ENCODE measurements at regions not wholly inside any gene's neighbourhood (a gene's known extent, or its start where the extent isn't known, plus 50 kb on each side); places are given as distances from the start of the nearest gene placed in this dataset.
"Not testable (repeated sequence)": the region's sequence is repeated elsewhere in the genome, so short reads cannot be mapped to it uniquely, and the experiment has no call there.

DNA sequence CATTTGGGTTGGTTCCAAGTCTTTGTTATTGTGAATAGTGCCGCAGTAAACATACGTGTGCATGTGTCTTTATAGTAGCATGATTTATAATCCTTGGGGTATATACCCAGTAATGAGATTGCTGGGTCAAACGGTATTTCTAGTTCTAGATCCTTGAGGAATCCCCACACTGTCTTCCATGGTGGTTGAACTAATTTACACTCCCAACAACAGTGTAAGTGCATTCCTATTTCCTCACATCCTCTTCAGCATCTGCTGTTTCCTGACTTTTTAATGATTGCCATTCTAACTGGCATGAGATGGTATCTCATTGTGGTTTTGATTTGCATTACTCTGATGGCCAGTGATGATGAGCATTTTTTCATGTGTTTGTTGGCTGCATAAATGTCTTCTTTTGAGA, 580.3 kb upstream of the CLINT1 start:
- H3K4ac ChIP-seq (ENCODE audit: low read depth in 1 of 2, low read length in 2 of 2); H2BK5ac ChIP-seq (ENCODE audit: low read depth, low read length, poor library complexity, severe bottlenecking); H4K91ac ChIP-seq (ENCODE audit: low read length); H3K36me3 ChIP-seq (ENCODE audit: control insufficient read depth in 1 of 2, insufficient read depth in 2 of 2, low read depth in 1 of 2, low read length in 2 of 2); H3K18ac ChIP-seq (ENCODE audit: low read depth in 1 of 2, low read length in 2 of 2); H3K23ac ChIP-seq (ENCODE audit: low read length in 2 of 2); DNase-seq; H2BK15ac ChIP-seq (ENCODE audit: low read depth, poor library complexity, severe bottlenecking); H3K9ac ChIP-seq (ENCODE audit: low read length); H3K4me3 ChIP-seq (ENCODE audit: insufficient read depth in 1 of 2, low read depth in 1 of 2, low read length in 2 of 2); H3K14ac ChIP-seq (ENCODE audit: low read length in 2 of 2); H3K4me2 ChIP-seq (ENCODE audit: low read length, poor library complexity, severe bottlenecking); H2BK12ac ChIP-seq (ENCODE audit: low read length in 2 of 2); H2AK5ac ChIP-seq (ENCODE audit: low read length, severe bottlenecking); H3K4me1 ChIP-seq (ENCODE audit: control insufficient read depth, insufficient read depth, low read depth, low read length); H4K8ac ChIP-seq (ENCODE audit: low read length); H3K9me3 ChIP-seq (ENCODE audit: control insufficient read depth, low read length); H2AFZ ChIP-seq (ENCODE audit: low read depth, low read length); H2BK120ac ChIP-seq (ENCODE audit: low read depth, low read length); H3K27ac ChIP-seq (ENCODE audit: low read length, poor library complexity, severe bottlenecking); H3K79me1 ChIP-seq (replicated peaks; ENCODE audit: low read length, poor library complexity, severe bottlenecking); H3K27me3 ChIP-seq (ENCODE audit: control insufficient read depth in 1 of 2, insufficient read depth in 1 of 2, low read length in 2 of 2): not testable (repeated sequence)
- 90% methylated on average over 3 of the region's 3 CpGs for WGBS

DNA sequence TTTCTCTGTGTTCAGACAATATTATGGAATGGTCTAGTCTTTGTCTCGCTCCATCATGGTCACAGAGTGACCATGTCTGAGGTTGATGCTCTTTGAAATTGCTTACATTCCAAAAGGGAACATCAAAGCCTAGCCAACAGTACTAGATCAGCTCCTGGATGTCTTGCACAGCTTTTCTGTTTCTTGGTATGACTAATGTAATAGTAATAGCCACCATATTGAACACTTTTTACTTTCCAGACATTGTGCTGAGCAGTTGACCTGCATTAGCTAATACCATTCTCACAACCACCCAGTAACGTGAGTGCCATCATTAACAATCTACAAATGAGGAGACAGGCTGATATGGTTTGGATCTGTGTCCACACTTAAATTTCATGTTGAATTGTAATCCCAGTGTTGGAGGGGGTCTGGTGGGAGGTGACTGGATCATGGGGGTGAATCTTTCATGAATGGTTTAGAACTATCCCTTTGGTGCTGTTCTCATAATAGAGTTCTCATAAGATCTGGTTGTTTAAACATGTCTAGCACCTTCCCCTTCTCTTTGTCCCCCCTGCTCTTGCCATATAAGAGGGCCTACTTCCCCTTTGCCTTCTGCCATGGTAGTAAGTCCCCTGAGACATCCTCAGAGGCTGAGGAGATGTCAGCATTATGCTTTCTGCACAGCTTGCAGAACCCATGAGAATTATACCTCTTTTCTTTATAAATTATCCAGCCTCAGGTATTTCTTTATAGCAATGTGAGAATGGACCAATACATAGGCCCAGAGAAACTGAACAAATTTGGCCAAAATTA, 577.5 kb upstream of the CLINT1 start:
- Histone ChIP-seq H3K4ac (ENCODE audit: low read depth in 1 of 2, low read length in 2 of 2) (no peak overlapping the region), H3K9ac (ENCODE audit: low read length) (no peak overlapping the region)

DNA sequence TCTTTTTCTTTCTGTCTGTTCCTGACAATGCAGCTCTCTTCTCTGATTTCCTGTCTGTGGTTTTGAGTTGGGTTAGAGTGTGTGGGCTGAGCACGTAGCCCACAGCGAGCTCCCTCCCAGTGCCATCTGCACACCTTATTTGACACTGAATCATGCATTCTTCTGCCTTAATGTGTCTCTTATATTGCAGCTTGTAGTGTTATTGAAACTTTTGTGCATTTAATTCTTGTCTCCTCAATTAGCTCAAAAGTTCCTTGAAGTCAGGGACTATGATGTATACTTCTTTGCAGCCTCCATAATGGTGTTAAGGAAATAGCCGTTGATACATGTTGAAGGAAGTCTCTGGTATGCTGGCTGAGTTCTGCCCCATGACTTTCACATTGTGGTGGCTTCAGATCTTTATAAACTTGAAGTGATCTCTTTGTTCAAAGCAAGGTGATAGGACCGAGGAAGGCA, 576.2 kb upstream of the CLINT1 start:
- Histone ChIP-seq H2AFZ (ENCODE audit: low read depth, low read length) (no peak overlapping the region), H3K4ac (ENCODE audit: low read depth in 1 of 2, low read length in 2 of 2) (no peak overlapping the region), H4K91ac (ENCODE audit: low read length) (no peak overlapping the region), H3K27ac (ENCODE audit: low read length, poor library complexity, severe bottlenecking) (no peak overlapping the region), H3K14ac (ENCODE audit: low read length in 2 of 2) (no peak overlapping the region), H2BK5ac (ENCODE audit: low read depth, low read length, poor library complexity, severe bottlenecking) (no peak overlapping the region), H3K9me3 (ENCODE audit: control insufficient read depth, low read length) (no peaks in the 10 kb centered on the region), H3K9ac (ENCODE audit: low read length) (no peak overlapping the region), H2BK120ac (ENCODE audit: low read depth, low read length) (no peak overlapping the region), H2BK15ac (ENCODE audit: low read depth, poor library complexity, severe bottlenecking) (no peak overlapping the region), H3K36me3 (ENCODE audit: control insufficient read depth in 1 of 2, insufficient read depth in 2 of 2, low read depth in 1 of 2, low read length in 2 of 2) (no peaks in the 10 kb centered on the region), H4K8ac (ENCODE audit: low read length) (no peak overlapping the region), H3K18ac (ENCODE audit: low read depth in 1 of 2, low read length in 2 of 2) (no peak overlapping the region), H2BK12ac (ENCODE audit: low read length in 2 of 2) (no peak overlapping the region), H3K27me3 (ENCODE audit: control insufficient read depth in 1 of 2, insufficient read depth in 1 of 2, low read length in 2 of 2) (no peaks in the 10 kb centered on the region), H3K4me3 (ENCODE audit: insufficient read depth in 1 of 2, low read depth in 1 of 2, low read length in 2 of 2) (no peak overlapping the region), H2AK5ac (ENCODE audit: low read length, severe bottlenecking) (no peak overlapping the region), H3K4me1 (ENCODE audit: control insufficient read depth, insufficient read depth, low read depth, low read length) (peaks cover 2% of the 10 kb centered on the region), H3K79me1 (replicated peaks; ENCODE audit: low read length, poor library complexity, severe bottlenecking) (no peaks in the 10 kb centered on the region), H3K4me2 (ENCODE audit: low read length, poor library complexity, severe bottlenecking) (no peak overlapping the region), H3K23ac (ENCODE audit: low read length in 2 of 2) (no peak overlapping the region)
- 67% methylated on average over 1 of the region's 4 CpGs for WGBS
- DNase-seq = no peak

More for the DNA sequence above, 577.5 kb upstream of the CLINT1 start:
- Histone ChIP-seq H3K18ac (ENCODE audit: low read depth in 1 of 2, low read length in 2 of 2) (no peak overlapping the region), H3K79me1 (replicated peaks; ENCODE audit: low read length, poor library complexity, severe bottlenecking) (no peaks in the 10 kb centered on the region), H3K4me3 (ENCODE audit: insufficient read depth in 1 of 2, low read depth in 1 of 2, low read length in 2 of 2) (no peak overlapping the region), H4K8ac (ENCODE audit: low read length) (no peak overlapping the region), H2BK5ac (ENCODE audit: low read depth, low read length, poor library complexity, severe bottlenecking) (no peak overlapping the region), H2AK5ac (ENCODE audit: low read length, severe bottlenecking) (no peak overlapping the region), H2BK12ac (ENCODE audit: low read length in 2 of 2) (no peak overlapping the region), H3K27me3 (ENCODE audit: control insufficient read depth in 1 of 2, insufficient read depth in 1 of 2, low read length in 2 of 2) (no peaks in the 10 kb centered on the region), H3K14ac (ENCODE audit: low read length in 2 of 2) (no peak overlapping the region), H3K4me2 (ENCODE audit: low read length, poor library complexity, severe bottlenecking) (no peak overlapping the region), H3K27ac (ENCODE audit: low read length, poor library complexity, severe bottlenecking) (no peak overlapping the region), H3K36me3 (ENCODE audit: control insufficient read depth in 1 of 2, insufficient read depth in 2 of 2, low read depth in 1 of 2, low read length in 2 of 2) (no peaks in the 10 kb centered on the region), H2BK15ac (ENCODE audit: low read depth, poor library complexity, severe bottlenecking) (no peak overlapping the region), H4K91ac (ENCODE audit: low read length) (no peak overlapping the region), H2BK120ac (ENCODE audit: low read depth, low read length) (no peak overlapping the region), H3K4me1 (ENCODE audit: control insufficient read depth, insufficient read depth, low read depth, low read length) (peaks cover 2% of the 10 kb centered on the region), H3K9me3 (ENCODE audit: control insufficient read depth, low read length) (no peaks in the 10 kb centered on the region), H2AFZ (ENCODE audit: low read depth, low read length) (no peak overlapping the region), H3K23ac (ENCODE audit: low read length in 2 of 2) (no peak overlapping the region)
- DNase-seq = no peak
- WGBS = 93% methylated on average over 2 of the region's 2 CpGs

DNA sequence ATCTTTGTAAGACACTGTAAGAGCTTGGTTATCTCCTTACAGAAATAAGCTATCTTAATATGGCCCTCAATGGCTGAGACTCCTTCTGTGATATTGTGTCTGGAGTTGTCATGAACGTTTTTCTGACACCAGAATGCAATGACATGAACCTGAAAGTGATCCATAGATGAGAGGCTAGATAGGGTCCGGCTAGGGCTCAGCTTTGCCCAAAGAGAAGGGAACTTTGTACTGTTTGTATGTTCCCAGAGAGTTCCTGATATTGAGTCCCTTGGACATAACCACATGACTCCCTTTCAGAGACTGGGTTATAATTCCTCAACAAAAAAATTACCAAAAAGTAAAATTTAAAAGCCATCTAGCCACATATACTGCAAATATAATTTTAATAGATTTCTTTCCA, 575.8 kb upstream of the CLINT1 start:
- Histone ChIP-seq H2AFZ (ENCODE audit: low read depth, low read length) (no peak overlapping the region), H3K4me1 (ENCODE audit: control insufficient read depth, insufficient read depth, low read depth, low read length) (peaks cover 2% of the 10 kb centered on the region), H3K27ac (ENCODE audit: low read length, poor library complexity, severe bottlenecking) (no peak overlapping the region), H3K23ac (ENCODE audit: low read length in 2 of 2) (no peak overlapping the region), H3K4me2 (ENCODE audit: low read length, poor library complexity, severe bottlenecking) (no peak overlapping the region), H3K14ac (ENCODE audit: low read length in 2 of 2) (no peak overlapping the region), H2AK5ac (ENCODE audit: low read length, severe bottlenecking) (no peak overlapping the region), H4K91ac (ENCODE audit: low read length) (no peak overlapping the region), H2BK120ac (ENCODE audit: low read depth, low read length) (no peak overlapping the region), H2BK12ac (ENCODE audit: low read length in 2 of 2) (no peak overlapping the region), H3K36me3 (ENCODE audit: control insufficient read depth in 1 of 2, insufficient read depth in 2 of 2, low read depth in 1 of 2, low read length in 2 of 2) (no peaks in the 10 kb centered on the region), H3K79me1 (replicated peaks; ENCODE audit: low read length, poor library complexity, severe bottlenecking) (no peaks in the 10 kb centered on the region), H3K27me3 (ENCODE audit: control insufficient read depth in 1 of 2, insufficient read depth in 1 of 2, low read length in 2 of 2) (no peaks in the 10 kb centered on the region), H3K4ac (ENCODE audit: low read depth in 1 of 2, low read length in 2 of 2) (no peak overlapping the region), H2BK5ac (ENCODE audit: low read depth, low read length, poor library complexity, severe bottlenecking) (no peak overlapping the region), H2BK15ac (ENCODE audit: low read depth, poor library complexity, severe bottlenecking) (no peak overlapping the region), H3K18ac (ENCODE audit: low read depth in 1 of 2, low read length in 2 of 2) (no peak overlapping the region), H3K9me3 (ENCODE audit: control insufficient read depth, low read length) (no peaks in the 10 kb centered on the region), H4K8ac (ENCODE audit: low read length) (no peak overlapping the region), H3K9ac (ENCODE audit: low read length) (no peak overlapping the region), H3K4me3 (ENCODE audit: insufficient read depth in 1 of 2, low read depth in 1 of 2, low read length in 2 of 2) (no peak overlapping the region)
- 53% methylated on average over 2 of the region's 2 CpGs for WGBS
- DNase-seq = no peak

All from mesenchymal stem cell (in vitro differentiated cells and primary cell).